ENCODE measurements at regions not wholly inside any gene's neighbourhood (a gene's known extent, or its start where the extent isn't known, plus 50 kb on each side); places are given as distances from the start of the nearest gene placed in this dataset.

DNA sequence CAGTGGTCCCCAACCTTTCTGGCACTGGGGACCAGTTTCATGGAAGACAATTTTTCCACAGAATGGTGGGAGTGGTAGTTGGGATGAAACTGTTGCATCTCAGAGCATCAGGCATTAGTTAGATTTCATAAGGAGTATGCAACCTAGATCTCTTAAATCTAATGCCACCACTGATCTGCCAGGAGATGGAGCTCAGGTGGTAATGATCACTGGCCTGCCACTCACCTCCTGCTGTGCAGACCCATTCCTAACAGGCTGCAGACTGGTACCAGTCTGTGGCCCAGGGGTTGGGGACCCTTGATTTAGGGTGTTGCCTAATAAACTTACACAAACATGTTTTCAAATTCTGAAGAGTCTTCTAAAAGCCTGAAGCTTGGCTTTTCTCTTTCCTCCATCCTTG is 261.3 kb downstream of the CDH19 start:
- H3K27me3 ChIP-seq: no peaks in the 10 kb centered on the region
- no peak overlapping the region for H3K4me3 ChIP-seq
- H3K9me3 ChIP-seq: peaks cover 0 to 10% (median 0%) of the 10 kb centered on the region in 11 donors
- H3K27ac ChIP-seq: no peak overlapping the region
- no peak for DNase-seq
- no peaks in the 10 kb centered on the region for H3K4me1 ChIP-seq
- H3K36me3 ChIP-seq: no peaks in the 10 kb centered on the region
- intact Hi-C loops (cut with DNase I): no loop called here
- TF ChIP-seq CTCF (IDR thresholded peaks at IDR 0.05): no peak
- no peak for ATAC-seq

DNA sequence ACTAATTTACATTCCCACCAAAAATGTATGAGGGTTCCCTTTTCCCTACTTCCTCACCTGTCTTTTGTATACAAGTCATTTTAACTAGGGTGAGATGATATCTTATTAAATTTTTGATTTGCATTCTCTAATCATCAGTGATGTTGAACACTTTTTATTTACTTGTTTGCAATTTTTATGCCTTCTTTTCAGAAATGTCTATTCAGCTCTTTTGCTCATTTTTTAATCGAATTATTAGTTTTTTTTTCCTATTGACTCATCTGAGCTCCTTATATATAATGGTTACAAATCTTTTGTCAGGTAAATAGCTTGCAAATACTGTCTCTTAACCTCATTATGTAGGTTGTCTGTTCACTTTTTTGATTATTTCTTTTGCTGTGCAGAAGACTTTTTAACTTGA is 269.4 kb downstream of the CDH19 start:
- no peak for TF ChIP-seq CTCF (IDR thresholded peaks at IDR 0.05)
- WGBS, 2 donors: 57 to 78% methylated on average over 1 of the region's 1 CpG

DNA sequence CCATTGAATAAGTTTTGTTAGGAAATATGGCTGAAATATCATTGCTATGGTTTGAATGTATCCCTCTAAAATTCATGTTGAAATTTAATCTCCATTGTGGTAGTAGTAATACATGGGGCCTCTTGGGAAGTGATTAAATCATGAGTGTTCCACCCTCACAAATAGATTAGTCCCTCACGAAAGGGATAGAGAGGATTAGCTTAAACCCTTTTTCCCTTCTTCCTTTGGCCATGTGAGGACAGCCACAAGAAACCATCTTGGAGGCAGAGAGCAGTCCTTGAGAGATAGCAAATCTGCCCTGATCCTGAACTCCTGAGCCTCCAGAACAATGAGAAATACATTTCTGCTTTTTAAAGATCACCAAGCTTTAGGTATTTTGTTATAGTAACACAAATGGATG is 274.2 kb downstream of the CDH19 start:
- intact Hi-C loops (cut with DNase I): no loop called here
- H3K4me1 ChIP-seq: no peaks in the 10 kb centered on the region
- DNase-seq (no peak), ATAC-seq (no peak)
- WGBS, 2 donors: 62 to 69% methylated on average over 1 of the region's 1 CpG
- no peaks in the 10 kb centered on the region for H3K27me3 ChIP-seq
- H3K36me3 ChIP-seq: no peaks in the 10 kb centered on the region
- TF ChIP-seq CTCF (IDR thresholded peaks at IDR 0.05): no peak
- H3K4me3 ChIP-seq: no peak overlapping the region
- no peaks in the 10 kb centered on the region for H3K9me3 ChIP-seq
- H3K27ac ChIP-seq: no peak overlapping the region

More for the DNA sequence above, 269.4 kb downstream of the CDH19 start:
- H3K27me3 ChIP-seq: no peaks in the 10 kb centered on the region
- no peaks in the 10 kb centered on the region for H3K36me3 ChIP-seq
- H3K4me3 ChIP-seq: no peak overlapping the region
- intact Hi-C loops (cut with DNase I): no loop called here
- H3K4me1 ChIP-seq: no peaks in the 10 kb centered on the region
- H3K27ac ChIP-seq: no peak overlapping the region
- ATAC-seq: no peak
- H3K9me3 ChIP-seq: peaks cover 0 to 18% (median 0%) of the 10 kb centered on the region in 11 donors
- DNase-seq: no peak

DNA sequence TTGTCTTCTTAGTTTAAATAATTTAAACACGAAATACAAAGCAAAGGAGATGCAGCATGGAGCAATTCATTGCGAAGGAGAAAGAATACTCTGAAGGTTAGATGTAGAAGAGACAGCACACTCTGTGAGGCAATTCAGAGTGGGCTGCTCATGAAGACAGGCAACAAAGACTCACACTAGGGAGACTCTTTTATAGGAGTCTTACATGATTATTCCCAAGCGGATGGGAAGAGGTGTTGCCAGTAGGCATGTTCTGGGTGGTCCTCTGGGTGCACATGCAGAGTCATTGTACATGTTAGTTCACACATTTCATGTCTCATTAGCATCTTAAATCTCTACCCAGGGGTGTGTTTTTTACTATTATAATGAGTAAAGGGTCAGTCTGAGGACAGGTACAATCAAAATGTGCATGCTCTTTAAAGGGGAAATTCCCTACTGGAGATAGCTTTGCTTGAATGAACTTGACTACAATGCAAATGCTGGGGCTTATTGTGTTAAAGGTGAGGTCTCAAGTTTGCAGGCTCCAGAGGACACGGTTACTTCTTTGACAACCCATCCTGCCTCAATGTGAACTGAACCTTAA is 275.5 kb downstream of the CDH19 start:
- H3K27me3 ChIP-seq: no peaks in the 10 kb centered on the region
- H3K36me3 ChIP-seq: no peaks in the 10 kb centered on the region
- no peak overlapping the region for H3K27ac ChIP-seq
- no peak for TF ChIP-seq CTCF (IDR thresholded peaks at IDR 0.05)
- no peaks in the 10 kb centered on the region for H3K4me1 ChIP-seq
- WGBS, 2 donors: 74 to 84% methylated on average over 4 of the region's 4 CpGs
- no peak overlapping the region for H3K4me3 ChIP-seq
- intact Hi-C loops (cut with DNase I): no loop called here
- no peak for DNase-seq
- no peaks in the 10 kb centered on the region for H3K9me3 ChIP-seq
- ATAC-seq: no peak

Data from heart right ventricle (tissue), 16 donors.